HG02798 (cell line): ENCODE measurements at regions not wholly inside any gene's neighbourhood (a gene's known extent, or its start where the extent isn't known, plus 50 kb on each side); places are given as distances from the start of the nearest gene placed in this dataset.

Experiments
- ATAC-seq: cut with Tn5 transposase; IDR thresholded peaks from one replicate; pipeline ENCODE4 v1.9.1; 2021; ENCODE audit warnings: mild to moderate bottlenecking; ENCODE audit not compliant: unreplicated experiment, poor library complexity

- ATAC-seq, result no peak
Observed at GRCh38 chr20:23234311-23235078, 116.1 kb upstream of the NXT1 start.

DNA sequence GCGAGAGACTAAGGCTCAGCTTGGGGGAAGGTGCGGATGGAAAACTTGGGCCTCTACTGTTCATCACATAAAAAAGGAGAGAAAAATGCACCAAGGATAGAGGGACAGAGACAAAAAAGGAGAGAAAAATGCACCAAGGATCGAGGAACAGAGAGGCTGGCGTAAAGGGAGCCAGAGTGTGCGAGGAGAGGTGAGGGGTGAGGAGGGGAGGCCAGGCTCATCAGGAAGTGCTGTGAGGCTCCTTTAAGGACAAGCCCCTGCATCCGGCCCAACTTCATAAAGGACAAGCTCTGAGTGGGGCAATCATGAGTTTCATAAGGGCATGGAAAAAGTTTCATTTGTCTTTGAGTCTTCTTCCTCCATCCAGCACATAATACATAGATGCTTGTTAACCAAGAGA, 117.2 kb upstream of the NXT1 start:
- ATAC-seq, result no peak

DNA sequence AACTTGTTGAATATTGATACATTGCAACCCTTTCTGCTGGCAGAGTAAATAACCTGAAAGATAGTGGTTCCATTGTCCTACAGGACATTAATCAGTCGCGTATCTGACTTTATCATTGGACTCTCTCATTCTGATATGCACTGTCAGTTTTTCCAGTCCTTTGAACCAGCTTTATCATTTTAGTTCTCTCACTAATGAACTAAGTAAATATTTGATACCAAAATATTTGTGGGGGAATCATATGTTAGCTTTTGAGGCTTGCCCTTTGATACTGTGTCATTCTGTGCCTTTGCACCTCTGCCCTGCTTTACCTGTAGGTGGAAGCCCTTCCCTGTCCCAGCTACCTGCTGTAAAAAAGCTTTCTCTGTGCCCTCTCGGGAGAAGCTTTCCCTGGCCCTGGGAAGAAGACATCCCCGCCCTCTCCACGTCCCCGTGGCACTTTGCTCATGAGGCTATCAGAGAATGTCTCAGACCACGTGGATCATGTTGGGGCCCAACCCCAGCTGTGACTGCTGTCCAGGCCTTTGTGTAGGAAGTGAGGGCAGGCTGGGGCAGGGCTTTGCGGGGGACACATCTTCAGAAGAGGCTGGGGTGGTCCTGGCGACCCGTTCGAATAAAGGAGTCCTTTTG, 117.8 kb upstream of the NXT1 start:
- no peak for ATAC-seq

GRCh38 chr20:23232219-23232581, 118.4 kb upstream of the NXT1 start:
- ATAC-seq, result no peak

GRCh38 chr20:23231561-23232218, 118.9 kb upstream of the NXT1 start:
- ATAC-seq, result no peak

DNA sequence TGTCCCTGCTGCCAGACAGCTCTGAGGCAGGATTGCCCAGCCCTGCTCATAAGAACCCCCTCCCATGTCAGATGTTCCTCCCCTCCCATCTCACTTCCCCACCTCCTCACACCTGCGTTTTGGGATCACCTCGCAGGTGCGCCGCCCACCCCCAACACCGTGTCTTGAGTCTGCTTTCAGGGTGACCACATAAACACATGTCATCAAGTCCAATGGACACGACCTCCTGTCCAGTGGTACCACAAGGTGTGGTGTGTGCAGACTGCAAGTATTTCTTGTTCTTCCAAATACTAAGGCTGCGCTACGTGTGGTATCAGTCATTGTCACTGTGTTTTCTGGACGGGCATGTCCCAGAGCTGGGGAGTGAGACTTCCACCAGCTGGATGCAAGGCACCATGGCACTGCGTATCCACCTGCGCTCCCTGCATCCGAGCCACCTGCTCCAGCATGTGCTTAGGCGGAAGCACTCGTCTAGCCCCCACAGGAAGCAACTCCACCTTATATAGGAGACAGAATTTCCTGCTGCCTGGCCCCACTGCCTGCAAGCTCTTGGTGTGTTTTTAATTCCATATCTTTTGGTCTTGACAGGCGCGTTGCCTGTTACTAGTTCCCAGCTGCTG, 119.7 kb upstream of the NXT1 start:
- no peak for ATAC-seq

GRCh38 chr20:23229989-23230388, 120.6 kb upstream of the NXT1 start:
- no peak for ATAC-seq

DNA sequence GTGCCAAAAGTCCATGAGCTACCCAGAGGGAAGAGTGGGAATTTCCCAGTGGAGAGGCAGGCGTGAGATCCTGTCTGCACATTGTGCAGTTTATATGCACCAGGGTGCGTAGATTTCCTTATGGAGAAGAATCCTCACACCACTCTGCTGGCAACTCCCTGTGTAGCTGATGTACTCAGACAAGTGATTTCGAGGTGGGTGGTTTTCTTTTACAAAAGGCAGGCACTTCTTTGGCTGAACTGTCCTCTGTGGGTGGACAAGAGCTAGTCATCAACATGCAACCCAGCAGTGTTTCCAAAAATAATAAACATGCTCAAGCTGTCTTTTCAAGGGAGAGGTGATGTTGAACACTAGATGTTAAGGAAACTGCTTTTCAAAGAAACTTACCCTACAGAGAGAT, 121.7 kb upstream of the NXT1 start:
- no peak for ATAC-seq

GRCh38 chr20:23227976-23228375, 122.6 kb upstream of the NXT1 start:
- ATAC-seq, result no peak

DNA sequence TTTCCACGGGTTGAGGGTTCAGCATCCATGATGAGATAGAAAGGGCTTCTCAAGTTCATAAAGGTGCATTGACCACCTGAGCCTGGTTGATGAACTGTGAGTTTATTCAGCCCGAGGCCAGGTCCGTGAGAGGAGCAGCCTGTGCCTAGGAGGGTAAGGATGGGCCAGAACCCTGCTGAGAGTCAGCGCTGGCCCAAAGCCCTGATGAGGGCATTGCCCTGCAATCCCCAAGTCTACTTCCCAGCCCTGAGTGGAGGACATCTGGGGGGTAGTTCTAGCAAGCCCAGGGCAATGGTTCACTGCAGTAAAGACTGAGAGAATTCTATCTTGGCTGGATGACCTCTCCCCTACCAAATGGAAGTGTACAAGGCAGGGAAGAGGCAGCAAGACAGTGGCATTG, 123.3 kb upstream of the NXT1 start:
- no peak for ATAC-seq

- ATAC-seq, result no peak
Observed at GRCh38 chr20:23226612-23227265, 123.9 kb upstream of the NXT1 start.

- ATAC-seq, result no peak
Observed at GRCh38 chr20:23225407-23226060, 125.1 kb upstream of the NXT1 start.

DNA sequence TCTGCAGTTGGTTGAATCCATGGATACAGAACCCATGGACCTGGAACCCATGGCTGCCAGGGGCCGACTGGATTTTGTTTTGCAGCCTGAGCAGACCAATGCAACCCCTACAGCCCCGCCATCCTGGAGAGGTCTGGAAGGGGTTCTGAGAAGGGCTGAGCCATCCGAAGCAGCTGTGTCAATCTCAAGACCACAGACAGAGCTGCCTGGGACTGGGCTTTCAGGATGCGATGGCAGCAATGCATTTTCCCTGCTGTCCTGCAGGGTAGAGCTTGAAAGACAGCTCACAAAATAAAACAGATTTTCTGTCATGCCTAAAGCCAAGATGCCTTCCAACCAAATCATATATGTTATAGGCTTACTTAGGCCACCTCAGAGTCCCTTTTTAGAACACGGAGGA, 125.8 kb upstream of the NXT1 start:
- no peak for ATAC-seq

DNA sequence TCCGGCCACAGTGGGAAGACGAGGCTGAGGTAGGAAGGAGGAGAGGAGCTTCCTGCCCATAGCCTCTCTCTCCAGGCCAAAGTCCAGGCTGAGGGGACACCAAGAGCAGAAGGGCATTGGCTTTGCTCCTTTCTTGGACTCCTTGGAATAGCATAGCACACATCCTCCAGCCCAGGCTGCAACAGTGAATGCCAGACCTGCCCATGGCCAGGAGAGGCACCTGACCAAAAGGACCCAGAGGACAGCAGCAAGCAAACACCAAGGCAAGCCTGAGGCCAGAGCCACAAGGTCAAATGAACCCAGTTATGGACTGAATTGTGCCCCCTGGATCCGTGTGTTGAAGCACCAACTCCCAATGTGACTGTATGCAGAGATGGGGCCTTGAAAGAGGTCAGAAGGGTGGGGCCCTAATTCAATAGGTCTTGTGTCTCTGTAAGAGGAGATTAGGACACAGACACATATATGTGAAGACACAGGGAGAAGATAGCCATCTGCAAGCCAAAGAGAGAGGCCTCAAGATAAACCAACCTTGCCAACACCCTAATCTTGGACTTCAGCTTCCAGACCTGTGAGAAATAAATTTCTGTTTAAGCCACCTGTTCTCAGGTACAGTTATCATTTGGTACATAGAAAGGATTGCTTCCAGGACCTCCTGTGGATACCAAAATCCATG, 126.5 kb upstream of the NXT1 start:
- ATAC-seq, result no peak

GRCh38 chr20:23222531-23223200, 127.9 kb upstream of the NXT1 start:
- no peak for ATAC-seq

- ATAC-seq, result no peak
Observed at GRCh38 chr20:23217023-23217422, 130.9 kb upstream of the CD93 start.

- no peak for ATAC-seq
Observed at GRCh38 chr20:23215344-23215995, 129.3 kb upstream of the CD93 start.

GRCh38 chr20:23214903-23215302, 128.8 kb upstream of the CD93 start:
- ATAC-seq, result no peak
